A673 (cell line): ENCODE measurements at regions not wholly inside any gene's neighbourhood (a gene's known extent, or its start where the extent isn't known, plus 50 kb on each side); places are given as distances from the start of the nearest gene placed in this dataset.

ENCODE experiments used
- EZH2 ChIP-seq: fragments of 200-600 bp; sonication (generic); IDR thresholded peaks from 2 replicates; pipeline ENCODE4 v1.6.1; 2017; ENCODE audit warnings: borderline replicate concordance, low read depth, mild to moderate bottlenecking, mixed read lengths, antibody characterized with exemption, low read length; ENCODE audit not compliant: poor library complexity, severe bottlenecking
- TF ChIP-seq, protein P1 (sequence below): fragments of 300-800, 200-600 bp; sonication (generic); conservative IDR thresholded peaks from 2 replicates; pipeline ENCODE4 v1.5.1; 2017; ENCODE audit warnings: low read depth, mild to moderate bottlenecking, antibody characterized with exemption, low read length, moderate library complexity, mixed read lengths

DNA sequence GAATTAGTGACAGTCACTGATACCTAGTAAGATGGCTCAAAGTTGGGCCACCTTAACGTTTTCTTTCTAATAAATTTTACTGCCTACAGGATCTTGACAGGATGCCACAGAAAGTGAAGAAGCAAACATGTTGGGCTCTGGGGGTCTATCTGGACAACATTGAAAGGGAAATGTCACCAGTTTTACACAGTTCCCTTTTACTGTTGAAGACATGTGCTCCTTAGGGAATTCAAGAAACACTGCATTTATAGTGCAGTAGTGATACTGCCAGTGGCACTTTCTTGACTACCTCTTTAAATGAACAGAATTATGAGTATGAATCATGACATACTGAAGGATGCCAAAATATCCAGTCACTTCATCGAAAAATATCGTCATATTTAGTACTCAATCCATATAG is 269.3 kb upstream of the SYT10 start:
- TF ChIP-seq, protein P1, sequence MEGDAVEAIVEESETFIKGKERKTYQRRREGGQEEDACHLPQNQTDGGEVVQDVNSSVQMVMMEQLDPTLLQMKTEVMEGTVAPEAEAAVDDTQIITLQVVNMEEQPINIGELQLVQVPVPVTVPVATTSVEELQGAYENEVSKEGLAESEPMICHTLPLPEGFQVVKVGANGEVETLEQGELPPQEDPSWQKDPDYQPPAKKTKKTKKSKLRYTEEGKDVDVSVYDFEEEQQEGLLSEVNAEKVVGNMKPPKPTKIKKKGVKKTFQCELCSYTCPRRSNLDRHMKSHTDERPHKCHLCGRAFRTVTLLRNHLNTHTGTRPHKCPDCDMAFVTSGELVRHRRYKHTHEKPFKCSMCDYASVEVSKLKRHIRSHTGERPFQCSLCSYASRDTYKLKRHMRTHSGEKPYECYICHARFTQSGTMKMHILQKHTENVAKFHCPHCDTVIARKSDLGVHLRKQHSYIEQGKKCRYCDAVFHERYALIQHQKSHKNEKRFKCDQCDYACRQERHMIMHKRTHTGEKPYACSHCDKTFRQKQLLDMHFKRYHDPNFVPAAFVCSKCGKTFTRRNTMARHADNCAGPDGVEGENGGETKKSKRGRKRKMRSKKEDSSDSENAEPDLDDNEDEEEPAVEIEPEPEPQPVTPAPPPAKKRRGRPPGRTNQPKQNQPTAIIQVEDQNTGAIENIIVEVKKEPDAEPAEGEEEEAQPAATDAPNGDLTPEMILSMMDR, result no peak
- TF ChIP-seq EZH2, result no peak
